Stomach smooth muscle (tissue), 2 donors: ENCODE measurements at regions not wholly inside any gene's neighbourhood (a gene's known extent, or its start where the extent isn't known, plus 50 kb on each side); places are given as distances from the start of the nearest gene placed in this dataset.

Source experiments
- H3K27ac ChIP-seq: one replicate; pipeline ENCODE4 v1.7.0; 2013; ENCODE audit warnings: mild to moderate bottlenecking, low read length, inconsistent platforms
- H3K27me3 ChIP-seq, 2 donors: one replicate each; pipeline ENCODE4 v1.7.0; 2013; ENCODE audit warnings: low read length in 2 of 2; ENCODE audit not compliant: insufficient read depth in 2 of 2, control insufficient read depth in 1 of 2
- H3K36me3 ChIP-seq, 2 donors: one replicate each; pipeline ENCODE4 v1.7.0; 2013; ENCODE audit warnings: low read length in 2 of 2; ENCODE audit not compliant: control insufficient read depth in 2 of 2, insufficient read depth in 2 of 2
- H3K4me1 ChIP-seq: one replicate; pipeline ENCODE4 v1.7.0; 2013; ENCODE audit warnings: low read length; ENCODE audit not compliant: control insufficient read depth, insufficient read depth
- H3K4me3 ChIP-seq, 2 donors: one replicate each; pipeline ENCODE4 v1.7.0; 2013; ENCODE audit warnings: low read length in 2 of 2
- H3K9ac ChIP-seq, 2 donors: one replicate each; pipeline ENCODE4 v1.7.0; 2013; ENCODE audit warnings: low read length in 2 of 2, mild to moderate bottlenecking in 1 of 2
- H3K9me3 ChIP-seq, 2 donors: one replicate each; pipeline ENCODE4 v1.7.0; 2013; ENCODE audit warnings: low read length in 2 of 2; ENCODE audit not compliant: control insufficient read depth in 2 of 2
- donor health status: healthy.
- donor health status: Pancreatic carcinoma.

DNA sequence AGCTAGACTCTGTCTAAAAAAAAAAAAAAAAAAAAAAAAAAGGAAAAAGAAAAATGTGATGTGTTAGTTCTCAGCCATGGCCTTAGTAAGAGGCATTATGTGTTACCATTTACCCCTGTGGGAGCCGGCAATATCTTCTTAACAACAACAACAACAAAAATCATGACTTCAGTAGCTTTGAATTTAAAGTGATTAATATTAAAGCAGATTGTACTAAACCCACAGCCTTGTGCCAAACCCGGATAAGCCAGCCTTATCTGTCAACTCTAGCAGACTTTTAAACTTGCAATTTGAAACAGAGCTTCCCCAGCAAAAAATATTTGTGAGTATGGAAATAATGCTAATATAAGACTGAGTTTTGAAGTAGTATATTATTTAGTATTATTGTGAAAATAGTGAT is 462.1 kb upstream of the GNPDA2 start:
- Histone ChIP-seq H3K27ac (no peak overlapping the region), H3K9me3 (no peaks in the 10 kb centered on the region)

DNA sequence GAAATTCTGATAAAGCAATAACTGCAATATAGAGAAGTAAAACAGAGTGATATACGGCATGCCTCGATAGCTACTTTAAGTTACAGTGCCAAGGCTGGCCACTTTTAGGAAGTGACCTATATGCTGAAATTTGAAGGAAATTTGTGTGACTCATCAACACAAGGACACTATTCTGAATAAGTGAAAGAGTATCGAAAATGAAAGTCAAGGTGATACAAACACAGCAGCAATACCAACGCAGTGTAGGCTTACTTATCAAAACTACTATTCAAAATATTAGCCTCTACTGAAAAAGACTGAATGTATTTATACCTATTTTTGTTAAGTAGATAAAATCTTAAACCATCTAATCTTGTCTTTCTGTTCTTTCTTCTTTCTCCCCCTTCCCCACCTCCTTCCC is 459.9 kb upstream of the GNPDA2 start:
- Histone ChIP-seq H3K4me1 (no peaks in the 10 kb centered on the region), H3K27ac (no peak overlapping the region), H3K36me3 (no peaks in the 10 kb centered on the region), H3K27me3 (no peaks in the 10 kb centered on the region), H3K9ac (no peak overlapping the region), H3K4me3 (no peak overlapping the region), H3K9me3 (no peaks in the 10 kb centered on the region)

More for the DNA sequence above, 462.1 kb upstream of the GNPDA2 start:
- Histone ChIP-seq H3K4me3 (no peak overlapping the region), H3K9ac (no peak overlapping the region), H3K27me3 (no peaks in the 10 kb centered on the region), H3K4me1 (no peaks in the 10 kb centered on the region), H3K36me3 (no peaks in the 10 kb centered on the region)

GRCh38 chr4:45183905-45184304 is 457.5 kb upstream of the GNPDA2 start:
- H3K27ac ChIP-seq, result no peak overlapping the region

DNA sequence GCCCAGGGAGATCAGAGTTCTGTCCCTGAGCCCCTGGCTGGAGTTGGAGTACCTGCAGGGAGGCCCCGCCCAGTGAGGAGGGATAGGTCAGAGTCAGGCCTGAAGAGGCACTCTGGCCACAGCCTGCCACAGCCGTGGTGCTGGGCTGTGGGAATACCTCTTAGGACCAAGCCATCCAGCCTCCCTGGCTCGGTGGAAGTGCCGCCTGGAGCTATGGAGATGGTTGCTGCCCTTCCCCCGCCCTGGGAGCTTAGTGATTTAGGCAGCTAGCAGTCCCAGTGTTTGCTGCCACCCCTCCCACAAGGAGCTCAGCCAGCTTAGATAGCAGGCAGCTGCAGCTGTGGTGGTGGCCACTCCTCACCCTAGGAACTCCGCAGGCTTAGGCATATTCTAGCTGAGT is 446.3 kb upstream of the GNPDA2 start:
- Histone ChIP-seq H3K9me3 (no peaks in the 10 kb centered on the region), H3K27ac (no peak overlapping the region), H3K36me3 (no peaks in the 10 kb centered on the region), H3K4me3 (no peak overlapping the region), H3K4me1 (no peaks in the 10 kb centered on the region), H3K9ac (no peak overlapping the region), H3K27me3 (no peaks in the 10 kb centered on the region)

More at GRCh38 chr4:45183905-45184304, 457.5 kb upstream of the GNPDA2 start:
- Histone ChIP-seq H3K9ac (no peak overlapping the region), H3K9me3 (no peaks in the 10 kb centered on the region), H3K4me1 (no peaks in the 10 kb centered on the region), H3K4me3 (no peak overlapping the region), H3K27me3 (no peaks in the 10 kb centered on the region), H3K36me3 (no peaks in the 10 kb centered on the region)

DNA sequence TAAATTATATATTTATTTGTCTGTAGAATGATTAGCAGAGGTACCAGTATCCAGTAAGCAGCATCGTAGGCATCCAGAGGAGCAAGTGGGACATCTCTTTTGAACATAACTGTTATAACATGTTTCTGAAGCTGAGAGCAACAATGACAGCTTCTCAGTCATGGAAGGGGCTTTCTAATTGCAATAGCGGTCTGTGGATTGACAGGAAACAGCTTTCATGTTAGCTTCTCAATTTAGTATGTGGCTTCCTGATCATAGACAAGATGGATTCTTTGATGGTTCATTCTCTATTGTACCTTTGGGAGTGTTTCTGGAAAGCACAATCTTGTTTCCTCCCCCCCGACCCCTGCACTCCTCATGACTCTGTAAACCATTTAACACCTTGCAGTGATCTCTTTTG is 434.6 kb upstream of the GNPDA2 start:
- H3K36me3 ChIP-seq, result no peaks in the 10 kb centered on the region
- no peaks in the 10 kb centered on the region for H3K27me3 ChIP-seq
- no peaks in the 10 kb centered on the region for H3K9me3 ChIP-seq
- no peak overlapping the region for H3K9ac ChIP-seq
- no peak overlapping the region for H3K4me3 ChIP-seq
- no peak overlapping the region for H3K27ac ChIP-seq
- H3K4me1 ChIP-seq, result no peaks in the 10 kb centered on the region

DNA sequence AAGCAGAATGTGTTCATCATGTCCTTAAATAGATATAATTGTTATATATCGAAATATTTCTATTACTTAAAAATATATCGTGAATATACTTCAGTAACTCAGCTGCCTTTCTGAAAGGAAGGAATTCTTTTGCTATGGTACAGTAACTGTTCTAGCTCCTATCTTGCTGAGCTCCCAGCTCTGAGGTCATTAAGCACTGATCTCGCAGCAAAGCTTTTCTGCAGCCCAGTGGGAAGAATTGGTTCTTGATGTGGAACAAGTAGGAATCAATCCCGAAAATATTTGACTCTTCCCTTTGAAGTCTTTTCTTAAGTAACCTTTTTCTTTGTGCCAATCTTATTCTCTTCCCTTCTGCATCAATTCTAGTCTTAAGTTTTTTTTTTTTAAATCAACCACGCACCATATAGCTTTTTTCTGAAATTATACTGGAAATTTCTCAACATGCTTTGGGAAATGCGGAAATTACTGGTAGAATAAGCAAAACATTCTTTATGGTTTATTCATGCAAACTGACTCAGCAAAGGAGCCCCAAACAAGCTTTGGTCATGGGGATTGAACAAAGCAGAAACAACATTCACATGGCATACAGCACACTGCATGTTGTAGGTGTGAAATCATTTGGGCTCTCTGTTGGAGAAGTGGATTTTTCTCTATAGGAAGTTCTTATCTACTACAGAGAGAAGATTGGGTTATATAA is 428.9 kb upstream of the GNPDA2 start:
- H3K4me1 ChIP-seq, result no peaks in the 10 kb centered on the region
- no peak overlapping the region for H3K27ac ChIP-seq
- H3K9me3 ChIP-seq, result no peaks in the 10 kb centered on the region
- H3K36me3 ChIP-seq, result no peaks in the 10 kb centered on the region
- no peak overlapping the region for H3K4me3 ChIP-seq
- no peak overlapping the region for H3K9ac ChIP-seq
- no peaks in the 10 kb centered on the region for H3K27me3 ChIP-seq

DNA sequence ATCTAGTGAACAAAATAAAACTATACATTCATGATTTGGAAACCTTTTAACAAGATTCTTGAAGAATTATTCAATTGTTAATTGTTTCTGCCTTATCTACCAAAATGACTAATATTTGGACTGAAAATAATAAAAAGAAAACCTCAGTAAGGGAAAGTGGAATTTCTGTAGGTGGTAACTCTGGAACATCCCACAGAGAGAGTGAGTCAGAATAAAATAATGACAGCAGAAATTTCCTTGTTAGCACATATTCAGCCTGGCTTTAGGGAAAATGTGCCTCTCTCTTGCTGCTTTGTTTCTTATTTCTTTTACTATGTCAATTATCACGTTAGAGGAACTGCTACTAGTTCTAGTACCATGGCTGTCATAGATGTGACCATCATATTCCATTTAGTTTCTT is 421.5 kb upstream of the GNPDA2 start:
- Histone ChIP-seq H3K27ac (no peak overlapping the region), H3K9me3 (no peaks in the 10 kb centered on the region), H3K4me3 (no peak overlapping the region), H3K4me1 (no peaks in the 10 kb centered on the region), H3K9ac (no peak overlapping the region), H3K27me3 (no peaks in the 10 kb centered on the region), H3K36me3 (no peaks in the 10 kb centered on the region)

GRCh38 chr4:45131020-45131419 is 404.7 kb upstream of the GNPDA2 start:
- Histone ChIP-seq H3K4me1 (no peaks in the 10 kb centered on the region), H3K9me3 (no peaks in the 10 kb centered on the region), H3K27ac (no peak overlapping the region), H3K36me3 (no peaks in the 10 kb centered on the region), H3K4me3 (no peak overlapping the region), H3K9ac (no peak overlapping the region), H3K27me3 (no peaks in the 10 kb centered on the region)

GRCh38 chr4:45122406-45122805 is 396.1 kb upstream of the GNPDA2 start:
- Histone ChIP-seq H3K27me3 (no peaks in the 10 kb centered on the region), H3K4me1 (no peaks in the 10 kb centered on the region), H3K36me3 (no peaks in the 10 kb centered on the region), H3K4me3 (no peak overlapping the region), H3K9ac (no peak overlapping the region), H3K27ac (no peak overlapping the region), H3K9me3 (no peaks in the 10 kb centered on the region)

DNA sequence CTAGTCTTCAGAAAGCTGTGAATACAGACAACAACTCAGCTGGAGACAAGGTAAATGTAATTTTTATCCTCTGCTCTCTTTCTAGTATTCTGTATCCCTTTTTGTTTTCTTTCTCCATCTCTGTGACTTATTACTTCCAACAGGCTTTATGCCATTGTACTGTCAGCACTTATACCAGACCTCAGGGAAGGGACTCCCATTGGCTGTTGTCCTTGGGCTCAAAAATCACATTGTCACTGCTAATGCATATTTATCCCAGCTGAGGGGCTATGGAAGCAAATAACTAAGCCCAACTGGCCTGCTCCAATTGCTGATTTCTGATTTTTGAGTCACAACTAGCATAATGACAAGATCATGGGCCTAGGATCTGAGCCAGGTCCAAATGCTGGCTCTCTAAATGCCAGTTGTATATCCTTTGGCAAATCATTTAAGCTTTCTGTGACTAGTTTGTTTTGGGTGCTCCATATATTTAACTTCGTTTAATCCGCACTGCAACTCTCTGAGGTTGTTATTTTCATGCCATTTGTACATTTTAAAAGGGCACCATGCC is 395.1 kb upstream of the GNPDA2 start:
- Histone ChIP-seq H3K4me3 (peak overlapping the region in 1 of 2 donors; percentile 28), H3K9ac (no peak overlapping the region), H3K36me3 (no peaks in the 10 kb centered on the region), H3K27me3 (no peaks in the 10 kb centered on the region), H3K9me3 (no peaks in the 10 kb centered on the region), H3K4me1 (no peaks in the 10 kb centered on the region), H3K27ac (no peak overlapping the region)

GRCh38 chr4:45120163-45120562 is 393.8 kb upstream of the GNPDA2 start:
- Histone ChIP-seq H3K4me1 (no peaks in the 10 kb centered on the region), H3K9me3 (no peaks in the 10 kb centered on the region), H3K27ac (no peak overlapping the region), H3K9ac (no peak overlapping the region), H3K27me3 (no peaks in the 10 kb centered on the region), H3K36me3 (no peaks in the 10 kb centered on the region), H3K4me3 (no peak overlapping the region)
